PC-9 (cell line): ENCODE measurements at regions not wholly inside any gene's neighbourhood (a gene's known extent, or its start where the extent isn't known, plus 50 kb on each side); places are given as distances from the start of the nearest gene placed in this dataset.

Experiments
- BruUV-seq: library from RNA; stranded (reverse); fragments of 400-500 nt; replicated peaks from 2 replicates; lab custom pipeline; 2021; lab: Mats Ljungman, UMichigan
- CTCF ChIA-PET: fragments of 300-600 bp; sonication (Branson Sonifier 250); formaldehyde crosslinking; loops from one replicate; lab custom pipeline; 2022; ENCODE audit warnings: antibody characterized with exemption; lab: Charles Lee
- POLR2A ChIA-PET: fragments of 300-600 bp; sonication (Branson Sonifier 250); formaldehyde crosslinking; loops from one replicate; lab custom pipeline; 2022; ENCODE audit warnings: antibody characterized with exemption; ENCODE audit not compliant: unreplicated experiment; lab: Charles Lee
- DNase-seq, 2 experiments: peaks; one replicate each; pipeline versions ENCODE4 v3.0.0 to v3.0.0-alpha.2; 2015 to 2022; ENCODE audit warnings: mixed read lengths in 1 of 2
- H2AFZ ChIP-seq: fragments of 200-600 bp; sonication (generic); 2 replicates; pipeline ENCODE4 v1.8.1; 2017; ENCODE audit warnings: antibody characterized with exemption
- H3F3A ChIP-seq: fragments of 200-600 bp; sonication (generic); 2 replicates; pipeline ENCODE4 v1.8.1; 2017; ENCODE audit warnings: antibody characterized with exemption, mild to moderate bottlenecking, low read depth; ENCODE audit not compliant: insufficient read depth
- H3K27ac ChIP-seq: fragments of 200-600 bp; sonication (generic); 2 replicates; pipeline ENCODE4 v1.6.1; 2016; ENCODE audit warnings: mixed run types
- H3K27me3 ChIP-seq: fragments of 200-600 bp; sonication (generic); 2 replicates; pipeline ENCODE4 v1.6.1; 2016; ENCODE audit warnings: low read depth, mixed run types; ENCODE audit not compliant: insufficient read depth
- H3K36me3 ChIP-seq: fragments of 200-600 bp; sonication (generic); 2 replicates; pipeline ENCODE4 v1.6.1; 2016; ENCODE audit warnings: low read depth, mixed run types
- H3K4me1 ChIP-seq: fragments of 200-600 bp; sonication (generic); replicated peaks from 2 replicates; pipeline ENCODE4 v1.6.1; 2016; ENCODE audit warnings: mixed run types; ENCODE audit not compliant: insufficient read depth
- H3K4me2 ChIP-seq: fragments of 200-600 bp; sonication (generic); 2 replicates; pipeline ENCODE4 v1.6.1; 2017; ENCODE audit warnings: mixed run types
- H3K4me3 ChIP-seq: fragments of 200-600 bp; sonication (generic); 2 replicates; pipeline ENCODE4 v1.6.1; 2016; ENCODE audit warnings: mixed run types
- H3K79me2 ChIP-seq: fragments of 200-600 bp; sonication (generic); 2 replicates; pipeline ENCODE4 v1.6.1; 2017; ENCODE audit warnings: low read depth, mixed run types
- H3K9me2 ChIP-seq: fragments of 200-600 bp; sonication (generic); 2 replicates; pipeline ENCODE4 v1.8.1; 2017; ENCODE audit warnings: mild to moderate bottlenecking; ENCODE audit not compliant: insufficient read depth
- H3K9me3 ChIP-seq: fragments of 200-600 bp; sonication (generic); 2 replicates; pipeline ENCODE4 v1.8.1; 2016; ENCODE audit warnings: low read depth; ENCODE audit not compliant: insufficient read depth
- H4K20me1 ChIP-seq: fragments of 200-600 bp; sonication (generic); 2 replicates; pipeline ENCODE4 v1.8.1; 2017; ENCODE audit not compliant: insufficient read depth
- CTCF ChIP-seq: fragments of 200-600 bp; sonication (generic); conservative IDR thresholded peaks from 2 replicates; pipeline ENCODE4 v1.6.1; 2017; ENCODE audit warnings: mixed run types, antibody characterized with exemption, mild to moderate bottlenecking, moderate library complexity
- EZH2 ChIP-seq: fragments of 200-600 bp; sonication (generic); IDR thresholded peaks from 2 replicates; pipeline ENCODE4 v1.8.0; 2017; ENCODE audit warnings: antibody characterized with exemption, low read depth
- intact Hi-C: fragments of 100-400 bp; cut with micrococcal nuclease; formaldehyde crosslinking; loops from one replicate; pipeline ENCODE4 v1.10.0; 2022; ENCODE audit not compliant: unreplicated experiment

DNA sequence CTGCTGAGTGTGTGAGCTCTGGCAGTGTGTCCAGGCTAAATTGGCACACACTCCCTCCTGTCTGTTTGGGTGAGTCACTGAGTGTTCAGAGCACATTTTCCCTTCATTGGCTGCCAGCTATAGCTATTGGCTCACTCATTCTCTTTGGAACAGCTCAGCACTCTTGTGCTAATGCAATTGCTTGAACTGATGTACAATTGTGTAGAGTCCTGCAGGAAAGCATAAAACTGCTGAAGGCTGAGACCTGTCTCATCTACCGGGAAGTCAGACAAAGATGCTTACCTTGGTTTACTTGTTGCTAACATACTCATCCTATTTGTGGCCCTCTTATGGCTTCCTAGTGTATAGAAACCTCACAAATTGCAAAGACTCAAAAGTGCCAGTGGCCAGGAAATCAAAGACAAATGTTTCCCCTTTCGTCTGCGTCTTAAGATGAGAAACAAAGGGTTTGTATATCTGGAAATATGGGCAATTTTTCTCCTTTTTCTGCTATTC is 351.0 kb downstream of the BCKDHB start:
- peaks cover 41% of the 10 kb centered on the region for H3K4me1 ChIP-seq

DNA sequence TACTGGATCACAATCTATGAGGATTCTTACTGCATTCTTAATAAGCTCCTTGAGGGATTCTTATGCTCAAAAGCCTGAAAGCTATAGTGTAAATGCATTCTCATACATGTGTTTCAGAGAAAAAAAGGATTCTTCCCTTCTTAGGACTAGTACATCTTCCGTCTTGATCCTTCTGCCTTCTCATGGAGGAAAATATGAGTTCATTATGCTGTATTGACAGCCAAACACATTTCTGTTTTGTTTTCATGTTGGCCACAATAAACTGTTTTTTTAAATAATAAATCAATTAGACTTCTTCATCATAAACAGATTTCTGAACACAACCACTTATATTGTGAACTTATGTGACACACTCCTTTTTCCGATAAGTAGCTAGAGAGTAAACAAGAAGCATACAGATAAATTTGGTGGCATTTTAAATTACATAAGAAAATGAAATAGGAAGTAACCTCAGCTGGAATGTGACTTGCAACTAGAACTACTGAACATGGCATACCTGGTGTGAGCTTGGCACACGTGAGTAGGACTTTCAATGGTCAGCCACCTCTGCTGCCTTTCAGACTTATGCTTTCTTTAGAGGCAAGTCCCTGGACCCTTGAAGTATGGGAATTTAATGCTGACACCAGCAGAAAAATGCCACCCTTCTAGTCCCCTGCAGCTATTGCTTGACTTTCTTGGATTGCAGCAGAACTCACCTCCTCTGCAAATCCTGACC is 350.4 kb downstream of the BCKDHB start:
- Histone ChIP-seq H2AFZ (no peak overlapping the region), H3K4me1 (peaks cover 41% of the 10 kb centered on the region), H4K20me1 (no peaks in the 10 kb centered on the region), H3K4me3 (no peak overlapping the region), H3F3A (peaks cover 11% of the 10 kb centered on the region; the same call in 1 of the 2 replicates), H3K27ac (no peak overlapping the region), H3K9me2 (no peaks in the 10 kb centered on the region), H3K79me2 (no peaks in the 10 kb centered on the region), H3K9me3 (no peaks in the 10 kb centered on the region), H3K36me3 (peaks cover 3% of the 10 kb centered on the region; the same call in 1 of the 2 replicates), H3K4me2 (no peak overlapping the region), H3K27me3 (no peaks in the 10 kb centered on the region)
- TF ChIP-seq CTCF (no peak), EZH2 (no peak)
- CTCF ChIA-PET: no interaction called here
- intact Hi-C loops: loop anchor here (10.0 kb wide), 1 partner anchor 92 kb away; no protein-coding TSS in a partner anchor
- BruUV-seq: no TSS peak
- DNase-seq: no peak
- POLR2A ChIA-PET: interaction anchor here (0.6 kb wide), 1 partner anchor 169 kb away, joined by 5 read pairs; no protein-coding TSS in a partner anchor

More for the DNA sequence above, 351.0 kb downstream of the BCKDHB start:
- POLR2A ChIA-PET: interaction anchor here (0.5 to 0.6 kb wide), 2 partner anchors 168 to 176 kb away, joined by 3 to 5 read pairs; no protein-coding TSS in a partner anchor
- H2AFZ ChIP-seq: no peak overlapping the region
- H3K9me3 ChIP-seq: no peaks in the 10 kb centered on the region
- peaks cover 3% of the 10 kb centered on the region; the same call in 1 of the 2 replicates for H3K36me3 ChIP-seq
- peaks cover 11% of the 10 kb centered on the region; the same call in 1 of the 2 replicates for H3F3A ChIP-seq
- H3K27ac ChIP-seq: no peak overlapping the region
- no peak overlapping the region for H3K4me3 ChIP-seq
- H3K27me3 ChIP-seq: no peaks in the 10 kb centered on the region
- no peak overlapping the region for H3K4me2 ChIP-seq
- H4K20me1 ChIP-seq: no peaks in the 10 kb centered on the region
- peak; percentile 49 to 64 for DNase-seq
- H3K9me2 ChIP-seq: no peaks in the 10 kb centered on the region
- no TSS peak for BruUV-seq
- intact Hi-C loops: loop anchor here (10.0 kb wide), 1 partner anchor 93 kb away; no protein-coding TSS in a partner anchor
- no peak for TF ChIP-seq EZH2
- no peak for TF ChIP-seq CTCF
- H3K79me2 ChIP-seq: no peaks in the 10 kb centered on the region
- CTCF ChIA-PET: no interaction called here

- Histone ChIP-seq H3K4me2 (peak overlapping the region; percentile 50), H3F3A (peaks cover 11% of the 10 kb centered on the region; the same call in 1 of the 2 replicates), H3K9me3 (no peaks in the 10 kb centered on the region), H3K4me1 (peaks cover 41% of the 10 kb centered on the region), H3K79me2 (no peaks in the 10 kb centered on the region), H3K9me2 (no peaks in the 10 kb centered on the region), H2AFZ (no peak overlapping the region), H3K27ac (peak overlapping the region; percentile 60), H4K20me1 (no peaks in the 10 kb centered on the region), H3K4me3 (no peak overlapping the region), H3K36me3 (peaks cover 3% of the 10 kb centered on the region; the same call in 1 of the 2 replicates), H3K27me3 (no peaks in the 10 kb centered on the region)
- CTCF ChIA-PET: no interaction called here
- BruUV-seq: no TSS peak
- intact Hi-C loops: loop anchor here (1.0 to 10.0 kb wide), 4 partner anchors 15 to 90 kb away; no protein-coding TSS in a partner anchor
- POLR2A ChIA-PET: interaction anchor here (0.6 kb wide), 1 partner anchor 327 kb away, joined by 3 read pairs; no protein-coding TSS in a partner anchor
- no peak for DNase-seq
- TF ChIP-seq CTCF: no peak
- TF ChIP-seq EZH2: no peak
These were observed 348.3 kb downstream of the BCKDHB start for GRCh38 chr6:80454661-80455365.
